Prostate gland (tissue), 2 donors: ENCODE measurements at regions not wholly inside any gene's neighbourhood (a gene's known extent, or its start where the extent isn't known, plus 50 kb on each side); places are given as distances from the start of the nearest gene placed in this dataset.
"Not testable (repeated sequence)": the region's sequence is repeated elsewhere in the genome, so short reads cannot be mapped to it uniquely, and the experiment has no call there.

ENCODE experiments used
- DNase-seq: peaks from one replicate; pipeline ENCODE4 v3.0.0-alpha.2; 2019; ENCODE audit warnings: low spot score
- H3K27ac ChIP-seq, 2 donors: fragments of 200-600 bp; sonication (generic); 2 replicates each; pipeline ENCODE4 v1.5.1; 2017 to 2019
- H3K27me3 ChIP-seq: fragments of 200-600 bp; sonication (generic); replicated peaks from 2 replicates; pipeline ENCODE4 v1.5.1; 2019; ENCODE audit not compliant: insufficient read depth
- H3K36me3 ChIP-seq, 2 donors: fragments of 200-600 bp; sonication (generic); 1 replicate in 1 of 2; 2 replicates in 1 of 2; pipeline versions ENCODE4 v1.5.1 to v1.8.1; 2017 to 2019
- H3K4me1 ChIP-seq: fragments of 200-600 bp; sonication (generic); replicated peaks from 2 replicates; pipeline ENCODE4 v1.5.1; 2019
- H3K4me3 ChIP-seq, 2 donors: fragments of 200-600 bp; sonication (generic); 2 replicates each; pipeline ENCODE4 v1.5.1; 2017 to 2019
- H3K9me3 ChIP-seq: fragments of 200-600 bp; sonication (generic); 2 replicates; pipeline ENCODE4 v1.5.1; 2017
- POLR2A ChIP-seq: fragments of 450-650 bp; IDR thresholded peaks from one replicate; pipeline ENCODE4 v1.6.1; 2016; ENCODE audit warnings: antibody characterized with exemption, mild to moderate bottlenecking
- POLR2AphosphoS5 ChIP-seq: sonication (generic); formaldehyde crosslinking; IDR thresholded peaks from one replicate; pipeline ENCODE4 v1.6.1; 2017; ENCODE audit warnings: antibody characterized with exemption
- WGBS: methylation state at CpG from one replicate; pipeline ENCODE4 v1.1.5; 2018; 5-methylcytosine and 5-hydroxymethylcytosine counted together
- intact Hi-C: fragments of 100-400 bp; cut with DNase I; formaldehyde crosslinking; loops from one replicate; pipeline ENCODE4 v1.14.2; 2022
- TF ChIP-seq, protein P1 (sequence below), 4 experiments: fragments of 200-600 bp in 2 of 4; fragments of 450-650 bp in 2 of 4; sonication (generic) in 2 of 4; IDR thresholded peaks; 1 replicate in 3 of 4; 2 replicates in 1 of 4; pipeline ENCODE4 v1.5.1; 2016 to 2019; ENCODE audit warnings: antibody characterized with exemption in 4 of 4, mild to moderate bottlenecking in 2 of 4, moderate library complexity in 2 of 4

DNA sequence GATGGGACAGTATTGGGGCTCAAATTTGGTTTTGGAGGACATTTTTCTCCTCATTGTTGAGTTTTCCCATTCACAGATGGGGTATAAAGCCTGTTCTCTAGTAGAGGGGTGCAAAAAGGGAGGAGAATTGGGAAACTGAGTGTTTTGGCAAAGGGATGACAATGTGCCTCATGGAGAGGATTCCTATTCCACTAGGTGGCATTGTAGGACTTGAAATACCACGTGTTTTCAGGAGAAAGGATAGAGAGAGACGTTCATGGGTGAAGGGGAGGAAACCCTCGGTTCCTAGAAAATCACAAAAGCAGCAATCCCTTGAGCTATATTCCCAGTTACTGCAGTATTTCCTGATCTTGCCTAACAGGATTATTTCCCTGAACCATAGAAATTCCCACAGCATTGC is 113.7 kb upstream of the SRD5A2 start:
- no peaks in the 10 kb centered on the region for H3K36me3 ChIP-seq
- WGBS: 58% methylated on average over 3 of the region's 3 CpGs
- no peak for TF ChIP-seq POLR2A
- no peak for TF ChIP-seq POLR2AphosphoS5
- TF ChIP-seq, protein P1, sequence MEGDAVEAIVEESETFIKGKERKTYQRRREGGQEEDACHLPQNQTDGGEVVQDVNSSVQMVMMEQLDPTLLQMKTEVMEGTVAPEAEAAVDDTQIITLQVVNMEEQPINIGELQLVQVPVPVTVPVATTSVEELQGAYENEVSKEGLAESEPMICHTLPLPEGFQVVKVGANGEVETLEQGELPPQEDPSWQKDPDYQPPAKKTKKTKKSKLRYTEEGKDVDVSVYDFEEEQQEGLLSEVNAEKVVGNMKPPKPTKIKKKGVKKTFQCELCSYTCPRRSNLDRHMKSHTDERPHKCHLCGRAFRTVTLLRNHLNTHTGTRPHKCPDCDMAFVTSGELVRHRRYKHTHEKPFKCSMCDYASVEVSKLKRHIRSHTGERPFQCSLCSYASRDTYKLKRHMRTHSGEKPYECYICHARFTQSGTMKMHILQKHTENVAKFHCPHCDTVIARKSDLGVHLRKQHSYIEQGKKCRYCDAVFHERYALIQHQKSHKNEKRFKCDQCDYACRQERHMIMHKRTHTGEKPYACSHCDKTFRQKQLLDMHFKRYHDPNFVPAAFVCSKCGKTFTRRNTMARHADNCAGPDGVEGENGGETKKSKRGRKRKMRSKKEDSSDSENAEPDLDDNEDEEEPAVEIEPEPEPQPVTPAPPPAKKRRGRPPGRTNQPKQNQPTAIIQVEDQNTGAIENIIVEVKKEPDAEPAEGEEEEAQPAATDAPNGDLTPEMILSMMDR (IDR thresholded peaks at IDR 0.05): peak in 1 of 4 experiments; percentile 12
- DNase-seq: no peak
- no peaks in the 10 kb centered on the region for H3K4me1 ChIP-seq
- H3K4me3 ChIP-seq: no peak overlapping the region
- H3K27ac ChIP-seq: no peak overlapping the region
- H3K27me3 ChIP-seq: no peaks in the 10 kb centered on the region
- intact Hi-C loops: no loop called here
- peaks cover 11% of the 10 kb centered on the region for H3K9me3 ChIP-seq

DNA sequence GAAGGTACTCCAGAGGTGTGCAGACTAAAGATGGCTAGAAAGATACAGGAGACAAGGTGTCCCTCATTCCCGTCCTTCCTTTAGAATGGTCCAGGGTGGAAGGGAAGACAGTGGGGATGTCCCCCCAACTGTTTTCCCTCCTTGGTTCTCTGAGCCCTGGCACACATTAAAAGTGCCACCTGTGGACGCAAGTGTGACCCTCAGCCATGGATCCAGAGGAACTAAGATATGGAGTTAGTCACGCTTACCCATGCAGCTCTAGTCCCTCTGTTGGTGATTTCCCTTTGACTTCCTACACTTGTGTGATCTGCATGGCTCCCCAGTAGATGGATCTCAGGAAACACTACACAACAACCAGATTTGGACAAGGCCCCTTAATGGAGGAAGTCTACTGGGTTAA is 113.1 kb upstream of the SRD5A2 start:
- DNase-seq: no peak
- WGBS: 72% methylated on average over 3 of the region's 3 CpGs
- no peaks in the 10 kb centered on the region for H3K27me3 ChIP-seq
- no peak overlapping the region for H3K27ac ChIP-seq
- peaks cover 11% of the 10 kb centered on the region for H3K9me3 ChIP-seq
- H3K36me3 ChIP-seq: no peaks in the 10 kb centered on the region
- H3K4me1 ChIP-seq: no peaks in the 10 kb centered on the region
- no peak overlapping the region for H3K4me3 ChIP-seq
- intact Hi-C loops: no loop called here
- TF ChIP-seq, protein P1 (IDR thresholded peaks at IDR 0.05): no peak
- no peak for TF ChIP-seq POLR2A
- TF ChIP-seq POLR2AphosphoS5: no peak

DNA sequence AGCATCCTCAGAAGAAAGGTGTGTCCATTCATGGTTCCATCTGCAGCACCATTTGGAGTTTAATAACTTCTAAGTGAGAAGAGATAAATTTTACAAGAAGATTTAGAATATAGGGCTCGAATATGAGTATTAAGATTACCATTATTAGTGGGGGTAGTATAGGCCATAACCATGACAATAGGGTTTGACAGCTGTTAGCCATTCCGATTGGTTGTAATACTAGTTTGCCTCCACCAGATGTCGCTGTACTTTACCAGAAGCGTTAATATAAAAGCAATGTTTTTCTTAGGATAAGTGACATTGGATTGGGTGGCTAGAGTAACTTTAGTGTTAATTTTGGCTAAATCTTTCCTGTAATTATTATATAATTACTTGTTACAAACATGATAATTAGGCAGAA is 107.5 kb upstream of the SRD5A2 start:
- TF ChIP-seq POLR2A: no peak
- TF ChIP-seq, protein P1 (IDR thresholded peaks at IDR 0.05): peak in 3 of 4 experiments; percentile 39 to 61 (median 40)
- no peak overlapping the region for H3K4me3 ChIP-seq
- H3K9me3 ChIP-seq: no peaks in the 10 kb centered on the region
- H3K36me3 ChIP-seq: no peaks in the 10 kb centered on the region
- 44% methylated on average over 4 of the region's 4 CpGs for WGBS
- H3K27me3 ChIP-seq: no peaks in the 10 kb centered on the region
- intact Hi-C loops: no loop called here
- H3K27ac ChIP-seq: no peak overlapping the region
- H3K4me1 ChIP-seq: no peaks in the 10 kb centered on the region
- no peak for DNase-seq

DNA sequence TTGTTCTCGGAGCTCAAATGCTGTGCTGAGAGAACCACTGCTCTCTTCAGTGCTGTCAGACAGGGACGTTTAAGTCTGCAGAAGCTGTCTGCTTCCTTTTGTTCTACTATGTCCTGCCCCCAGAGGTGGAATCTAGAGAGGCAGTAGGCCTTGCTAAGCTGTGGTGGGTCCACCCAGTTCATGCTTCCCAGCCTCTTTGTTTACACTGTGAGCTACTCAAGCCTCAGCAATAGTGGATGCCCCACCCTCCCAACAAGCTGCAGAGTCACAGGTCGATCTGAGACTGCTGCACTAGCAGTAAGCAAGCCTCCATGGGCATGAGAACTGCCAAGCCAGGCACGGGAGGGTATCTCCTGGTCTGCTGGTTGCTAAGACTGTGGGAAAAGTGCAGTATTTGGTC is 102.8 kb upstream of the SRD5A2 start:
- intact Hi-C loops, H3K27me3 ChIP-seq, H3K36me3 ChIP-seq, H3K27ac ChIP-seq, H3K4me3 ChIP-seq, H3K4me1 ChIP-seq, DNase-seq, H3K9me3 ChIP-seq: not testable (repeated sequence)
- WGBS: 56% methylated on average over 4 of the region's 4 CpGs

DNA sequence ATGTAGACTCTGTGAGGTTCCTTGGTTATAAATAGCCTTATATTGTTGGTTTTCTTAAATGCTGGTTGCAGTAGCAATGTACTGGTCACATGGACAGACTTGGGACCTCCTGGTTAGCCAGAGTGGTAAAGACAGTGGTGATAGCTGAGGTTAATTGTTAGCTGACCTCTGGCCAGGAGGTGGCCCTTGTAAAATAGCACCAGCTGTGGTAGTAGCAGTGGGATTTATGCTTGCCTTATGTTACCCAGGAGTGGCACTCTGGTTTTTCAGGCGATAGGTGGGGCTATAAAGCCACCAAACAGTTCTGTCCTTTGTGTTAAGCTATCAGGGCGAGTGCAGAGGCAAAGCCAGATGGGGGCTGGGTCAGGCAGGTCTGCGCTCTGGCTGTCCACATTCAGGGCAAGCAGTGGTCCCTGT is 94.8 kb upstream of the SRD5A2 start:
- WGBS: 60% methylated on average over 3 of the region's 3 CpGs
- H3K27ac ChIP-seq: no peak overlapping the region
- intact Hi-C loops: no loop called here
- no peak overlapping the region for H3K4me3 ChIP-seq
- DNase-seq: no peak
- TF ChIP-seq POLR2AphosphoS5 (no peak), POLR2A (no peak)
- TF ChIP-seq, protein P1 (IDR thresholded peaks at IDR 0.05): no peak
- no peaks in the 10 kb centered on the region for H3K36me3 ChIP-seq
- H3K4me1 ChIP-seq: no peaks in the 10 kb centered on the region
- H3K27me3 ChIP-seq: no peaks in the 10 kb centered on the region
- no peaks in the 10 kb centered on the region for H3K9me3 ChIP-seq
